Putamen (tissue), 1 donor: ENCODE measurements at regions not wholly inside any gene's neighbourhood (a gene's known extent, or its start where the extent isn't known, plus 50 kb on each side); places are given as distances from the start of the nearest gene placed in this dataset.
"Not testable (repeated sequence)": the region's sequence is repeated elsewhere in the genome, so short reads cannot be mapped to it uniquely, and the experiment has no call there.

Experiments used
- DNase-seq: peaks from one replicate; pipeline ENCODE4 v3.0.0-alpha.2; 2016; ENCODE audit warnings: low spot score

DNA sequence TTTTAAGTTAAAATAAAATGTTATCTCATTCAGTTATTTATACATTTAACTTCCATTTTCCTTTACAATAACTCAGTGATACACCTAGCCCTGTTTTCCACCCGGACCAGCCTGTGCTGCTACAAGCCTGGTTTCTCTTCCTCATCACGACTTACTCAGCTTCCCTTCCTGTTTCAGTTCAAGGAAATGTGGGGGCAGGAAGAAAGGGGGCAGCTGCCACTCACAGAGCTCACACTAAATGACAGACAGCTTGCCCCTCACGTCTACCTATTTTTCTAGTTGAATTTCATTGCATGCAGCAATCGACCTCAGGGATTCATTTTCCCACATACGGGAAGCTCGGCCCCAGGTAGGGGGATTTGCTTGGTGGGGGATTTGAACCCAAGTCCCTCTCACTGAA is 442.6 kb downstream of the TMEM121 start:
- not testable (repeated sequence) for DNase-seq

GRCh38 chr14:105970821-105971220 is 444.4 kb downstream of the TMEM121 start:
- not testable (repeated sequence) for DNase-seq

GRCh38 chr14:105971593-105972500 is 445.5 kb downstream of the TMEM121 start:
- no peak for DNase-seq

DNA sequence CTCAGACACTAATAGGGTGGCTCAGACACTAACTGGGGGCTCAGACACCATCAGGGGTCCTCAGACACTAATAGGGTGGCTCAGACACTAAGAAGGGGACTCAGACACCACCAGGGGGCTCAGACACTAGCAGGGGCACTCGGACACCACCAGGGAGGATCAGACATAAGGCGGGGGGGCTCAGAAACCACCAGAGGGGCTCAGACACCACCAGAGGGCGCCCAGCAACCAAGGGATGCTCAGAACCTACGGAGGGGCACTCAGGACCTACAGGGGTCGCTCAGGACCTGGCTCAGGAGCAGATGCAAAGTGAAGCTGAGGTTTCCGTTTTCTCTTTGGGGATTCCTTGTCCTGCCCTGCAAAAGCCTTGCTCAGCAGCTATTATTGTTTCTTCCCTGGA is 448.5 kb downstream of the TMEM121 start:
- DNase-seq: no peak

GRCh38 chr14:105978618-105979295 is 452.4 kb downstream of the TMEM121 start:
- no peak for DNase-seq

- no peak for DNase-seq
Measured at GRCh38 chr14:105979446-105979845, 453.1 kb downstream of the TMEM121 start.

- DNase-seq: no peak
Measured at GRCh38 chr14:105980224-105980623, 453.8 kb downstream of the TMEM121 start.

GRCh38 chr14:105981517-105982302 is 455.3 kb downstream of the TMEM121 start:
- DNase-seq: not testable (repeated sequence)

- no peak for DNase-seq
Measured at GRCh38 chr14:105982664-105983063, 456.3 kb downstream of the TMEM121 start.

DNA sequence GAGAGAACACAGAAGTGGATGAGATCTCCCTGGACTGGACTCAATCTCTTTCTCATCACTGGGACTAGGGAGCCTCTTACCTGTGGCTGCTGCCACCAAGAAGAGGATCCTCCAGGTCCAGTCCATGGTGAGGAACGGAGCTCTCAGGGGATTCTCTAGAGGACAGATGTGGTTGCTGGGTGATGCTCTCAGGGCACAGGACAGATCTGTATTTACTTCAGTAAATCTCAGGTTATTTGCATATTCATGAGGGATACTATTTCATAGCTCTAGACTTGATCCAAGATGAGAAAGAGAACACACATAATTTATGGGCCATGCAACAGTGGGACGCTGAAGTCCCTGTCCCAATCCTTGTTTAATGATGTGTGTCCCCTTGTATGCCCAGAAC is 460.5 kb downstream of the TMEM121 start:
- DNase-seq: no peak

DNA sequence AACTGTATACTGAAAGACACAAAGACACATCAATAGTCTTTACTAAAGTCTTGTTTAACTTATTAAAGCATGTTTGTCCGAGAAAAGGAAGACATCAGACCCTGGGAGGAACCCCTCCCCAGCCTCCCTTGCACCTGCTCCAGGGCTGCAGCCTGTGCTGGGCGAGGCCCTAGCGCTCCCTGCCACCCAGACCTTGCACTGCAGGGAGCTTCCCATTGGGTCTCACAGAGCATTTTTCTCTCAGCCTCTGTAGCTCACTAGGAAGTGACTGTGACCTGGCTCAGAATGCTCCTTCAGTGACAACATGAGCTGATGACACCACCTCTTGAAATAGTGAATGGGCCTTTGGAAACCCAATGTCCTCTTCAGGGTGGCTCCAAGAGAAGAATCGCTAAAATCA is 461.2 kb downstream of the TMEM121 start:
- no peak for DNase-seq

DNA sequence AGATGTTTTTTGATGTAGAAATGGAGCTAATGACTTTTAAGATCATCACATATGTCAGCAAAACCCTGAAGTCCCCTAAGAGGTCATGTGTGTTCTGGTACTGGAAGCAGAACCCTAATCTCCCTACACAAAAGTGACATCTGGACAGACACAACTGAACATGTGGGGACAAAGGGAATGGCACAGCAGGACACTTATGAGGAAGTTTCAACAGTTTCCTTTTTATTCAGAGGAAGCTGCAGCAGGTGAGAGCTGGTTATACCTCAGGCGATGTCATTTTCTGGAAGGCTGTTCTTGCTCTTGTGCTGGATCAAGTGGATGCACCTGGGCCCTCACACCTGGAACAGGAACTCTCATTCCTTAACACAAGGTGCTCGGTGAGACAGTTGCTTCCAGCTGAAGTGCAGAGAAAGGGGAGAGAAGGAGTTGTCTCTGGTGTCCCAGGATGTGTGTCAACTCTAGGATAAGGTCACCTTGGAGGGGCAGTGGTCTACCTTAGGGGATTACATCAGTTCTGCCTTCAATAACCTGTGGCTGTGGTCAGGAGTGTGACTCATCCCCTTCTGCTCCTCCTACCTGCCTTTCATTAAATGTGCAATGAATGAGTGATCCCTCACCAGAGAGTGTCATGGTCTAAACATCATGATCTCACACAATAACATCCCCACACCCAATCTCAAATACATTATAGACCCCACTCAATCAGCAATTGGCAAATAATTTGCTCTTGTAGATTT is 463.4 kb downstream of the TMEM121 start:
- no peak for DNase-seq

- DNase-seq: not testable (repeated sequence)
Measured at GRCh38 chr14:105991677-105992076, 465.3 kb downstream of the TMEM121 start.

DNA sequence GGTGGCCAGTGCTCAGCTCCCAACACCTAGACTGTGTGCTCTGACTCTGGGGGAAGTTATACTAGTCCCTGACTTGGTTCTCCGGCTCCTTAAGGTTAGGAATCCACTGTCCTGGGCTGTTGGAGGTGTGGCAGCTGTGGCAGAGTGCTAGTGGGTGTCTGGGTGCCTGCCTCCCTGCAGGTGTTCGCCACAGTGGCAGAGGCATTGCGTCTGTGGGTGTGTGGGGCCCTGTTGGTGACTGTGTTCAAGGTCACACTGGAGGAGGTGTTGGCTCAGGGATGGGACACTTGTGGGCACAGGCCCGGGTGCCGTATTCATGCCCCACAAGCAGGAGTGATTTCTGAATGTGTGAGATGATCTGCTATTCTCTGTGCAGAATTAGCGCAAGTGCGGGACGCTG is 467.4 kb downstream of the TMEM121 start:
- DNase-seq: no peak

- DNase-seq: not testable (repeated sequence)
Measured at GRCh38 chr14:105995011-105995710, 468.8 kb downstream of the TMEM121 start.

DNA sequence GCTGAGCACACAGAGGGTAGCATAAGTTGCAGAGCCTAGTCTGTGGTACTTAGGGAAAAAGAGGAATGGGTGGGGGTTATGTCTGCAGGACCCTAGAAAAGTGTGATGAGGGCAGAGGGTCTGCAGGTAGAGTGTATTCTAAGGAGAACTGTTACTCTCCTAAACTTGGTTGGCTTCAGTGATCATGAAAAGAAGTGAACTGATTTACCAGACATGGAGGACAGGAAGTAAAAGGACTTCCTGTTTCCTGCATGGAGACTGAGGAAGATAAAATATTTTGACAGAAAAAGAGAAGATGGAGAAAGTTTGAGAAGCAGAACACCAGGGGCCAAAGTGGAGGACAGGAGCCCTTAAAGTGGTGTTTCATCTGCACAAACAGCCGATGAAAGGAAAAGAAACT is 472.2 kb downstream of the TMEM121 start:
- DNase-seq: not testable (repeated sequence)

DNA sequence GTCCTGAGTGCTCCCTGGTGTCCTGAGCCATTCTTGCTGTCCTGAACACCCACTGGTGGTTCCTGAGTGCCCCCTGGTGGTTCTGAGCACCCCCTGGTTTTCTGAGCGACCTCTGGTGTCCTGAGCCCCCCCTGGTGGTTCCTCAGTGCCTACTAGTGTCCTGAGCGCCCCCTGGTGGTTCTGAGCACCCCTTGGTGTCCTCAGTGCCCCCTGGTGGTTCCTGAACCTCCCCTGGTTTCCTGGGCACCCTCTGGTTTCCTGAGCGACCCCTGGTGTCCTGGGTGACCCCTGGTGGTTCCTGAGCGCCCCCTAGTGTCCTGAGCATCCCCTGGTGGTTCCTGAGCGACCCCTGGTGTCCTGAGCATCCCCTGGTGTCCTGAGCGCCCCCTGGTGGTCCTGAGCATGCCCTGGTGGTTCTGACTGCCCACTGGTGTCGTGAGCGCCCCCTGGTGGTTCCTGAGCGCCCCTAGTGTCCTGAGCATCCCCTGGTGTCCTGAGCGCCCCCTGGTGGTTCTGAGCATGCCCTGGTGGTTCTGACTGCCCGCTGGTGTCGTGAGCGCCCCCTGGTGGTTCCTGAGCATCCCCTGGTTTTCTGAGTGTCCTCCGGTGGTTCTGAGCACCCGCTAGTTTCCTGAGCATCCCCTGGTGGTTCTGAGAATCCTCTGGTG is 473.1 kb downstream of the TMEM121 start:
- peak; percentile 7 for DNase-seq

GRCh38 chr14:106000029-106000511 is 473.7 kb downstream of the TMEM121 start:
- DNase-seq: not testable (repeated sequence)

DNA sequence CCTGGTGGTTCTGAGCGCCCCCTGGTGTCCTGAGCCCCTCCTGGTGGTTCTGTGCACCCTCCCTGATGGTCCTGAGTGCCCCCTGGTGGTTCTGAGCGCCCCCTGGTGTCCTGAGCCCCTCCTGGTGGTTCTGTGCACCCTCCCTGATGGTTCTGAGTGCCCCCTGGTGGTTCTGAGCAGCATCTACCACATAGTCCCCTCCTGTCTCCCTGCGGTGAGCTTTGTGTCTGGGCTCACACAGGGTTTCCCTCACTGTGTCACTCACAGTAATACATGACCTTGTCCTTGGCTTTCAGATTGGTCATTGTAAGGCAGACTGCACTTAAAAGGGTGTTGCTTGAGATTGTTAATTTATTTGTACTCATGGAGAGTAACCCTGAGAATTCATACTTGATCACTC is 474.9 kb downstream of the TMEM121 start:
- DNase-seq: not testable (repeated sequence)

GRCh38 chr14:106003351-106003750 is 477.0 kb downstream of the TMEM121 start:
- DNase-seq: no peak
